Kidney epithelial cell (primary cell): ENCODE measurements at regions not wholly inside any gene's neighbourhood (a gene's known extent, or its start where the extent isn't known, plus 50 kb on each side); places are given as distances from the start of the nearest gene placed in this dataset.

Experiments used
- DNase-seq: peaks from one replicate; pipeline ENCODE4 v3.0.0-alpha.2; 2010; ENCODE audit warnings: low read depth
- H3K27me3 ChIP-seq: 2 replicates; pipeline ENCODE4 v1.6.0; 2011; ENCODE audit warnings: low read length; ENCODE audit not compliant: control insufficient read depth, insufficient read depth
- H3K36me3 ChIP-seq: 2 replicates; pipeline ENCODE4 v1.5.1; 2011; ENCODE audit warnings: low read length; ENCODE audit not compliant: control insufficient read depth, insufficient read depth
- H3K4me3 ChIP-seq: 2 replicates; pipeline ENCODE4 v1.5.1; 2011; ENCODE audit warnings: low read depth, mild to moderate bottlenecking, control low read depth, low read length
- TF ChIP-seq, protein P1 (sequence below): IDR thresholded peaks from 2 replicates; pipeline ENCODE4 v1.5.1; 2011; ENCODE audit warnings: mild to moderate bottlenecking, moderate library complexity, low read length, control low read depth, inconsistent platforms; ENCODE audit not compliant: insufficient read depth, poor library complexity, severe bottlenecking

DNA sequence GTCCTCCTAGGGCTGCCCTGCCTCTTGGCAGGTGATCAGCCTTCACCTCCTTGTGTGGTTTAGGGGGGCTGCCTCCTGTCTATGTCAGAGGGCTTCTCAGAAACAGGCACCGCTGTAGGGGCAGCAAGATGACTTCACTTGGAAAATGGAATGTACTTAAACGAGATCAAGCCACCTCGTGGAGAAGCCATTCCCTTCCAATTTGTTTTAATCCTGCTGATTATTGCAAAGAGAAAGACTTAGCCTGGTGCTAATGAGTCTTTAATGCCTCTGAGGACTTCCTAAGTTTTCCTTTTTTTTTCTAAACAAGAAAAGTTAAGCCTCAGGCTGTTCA is 62.3 kb upstream of the RFLNA start:
- TF ChIP-seq, protein P1, sequence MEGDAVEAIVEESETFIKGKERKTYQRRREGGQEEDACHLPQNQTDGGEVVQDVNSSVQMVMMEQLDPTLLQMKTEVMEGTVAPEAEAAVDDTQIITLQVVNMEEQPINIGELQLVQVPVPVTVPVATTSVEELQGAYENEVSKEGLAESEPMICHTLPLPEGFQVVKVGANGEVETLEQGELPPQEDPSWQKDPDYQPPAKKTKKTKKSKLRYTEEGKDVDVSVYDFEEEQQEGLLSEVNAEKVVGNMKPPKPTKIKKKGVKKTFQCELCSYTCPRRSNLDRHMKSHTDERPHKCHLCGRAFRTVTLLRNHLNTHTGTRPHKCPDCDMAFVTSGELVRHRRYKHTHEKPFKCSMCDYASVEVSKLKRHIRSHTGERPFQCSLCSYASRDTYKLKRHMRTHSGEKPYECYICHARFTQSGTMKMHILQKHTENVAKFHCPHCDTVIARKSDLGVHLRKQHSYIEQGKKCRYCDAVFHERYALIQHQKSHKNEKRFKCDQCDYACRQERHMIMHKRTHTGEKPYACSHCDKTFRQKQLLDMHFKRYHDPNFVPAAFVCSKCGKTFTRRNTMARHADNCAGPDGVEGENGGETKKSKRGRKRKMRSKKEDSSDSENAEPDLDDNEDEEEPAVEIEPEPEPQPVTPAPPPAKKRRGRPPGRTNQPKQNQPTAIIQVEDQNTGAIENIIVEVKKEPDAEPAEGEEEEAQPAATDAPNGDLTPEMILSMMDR, result peak; percentile 10
- H3K27me3 ChIP-seq, result no peaks in the 10 kb centered on the region
- no peaks in the 10 kb centered on the region for H3K36me3 ChIP-seq
- no peak for DNase-seq
- H3K4me3 ChIP-seq, result no peak overlapping the region

DNA sequence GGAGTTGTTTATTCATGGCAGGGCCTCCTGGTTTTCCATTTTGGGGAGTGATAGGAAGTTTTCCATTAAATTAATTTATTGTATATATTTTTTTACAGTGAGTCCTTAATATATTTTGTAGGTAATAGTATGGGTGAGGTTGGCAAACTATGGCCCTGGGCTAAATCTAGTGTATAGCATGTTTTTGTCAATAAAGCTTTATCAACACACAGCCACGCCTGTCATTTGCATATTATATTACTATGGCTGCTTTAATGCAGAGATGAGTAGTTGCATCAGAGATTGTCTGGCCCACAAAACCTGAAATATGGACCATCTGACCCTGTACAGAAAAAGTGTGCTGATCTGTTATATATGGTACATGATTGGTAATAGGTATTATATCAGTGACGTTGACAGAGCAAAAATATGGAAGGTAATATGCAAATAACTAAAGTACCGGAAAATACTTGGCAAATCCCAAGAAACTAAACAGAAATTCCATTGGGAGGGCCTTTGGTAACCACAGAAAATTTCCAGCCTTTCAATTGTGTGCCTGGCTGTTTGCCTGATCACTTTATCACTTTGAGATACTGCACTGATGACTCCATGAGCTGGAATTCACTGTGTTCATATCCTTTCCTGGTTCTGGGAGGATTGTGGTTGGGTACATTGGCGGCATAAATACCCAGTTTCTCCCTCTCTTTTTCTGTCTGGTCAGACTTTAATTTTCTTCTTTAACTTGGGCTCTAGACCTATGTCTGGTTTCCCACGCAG is 61.7 kb upstream of the RFLNA start:
- TF ChIP-seq, protein P1, result no peak
- DNase-seq, result peak; percentile 83
- H3K27me3 ChIP-seq, result no peaks in the 10 kb centered on the region
- no peaks in the 10 kb centered on the region for H3K36me3 ChIP-seq
- no peak overlapping the region for H3K4me3 ChIP-seq

DNA sequence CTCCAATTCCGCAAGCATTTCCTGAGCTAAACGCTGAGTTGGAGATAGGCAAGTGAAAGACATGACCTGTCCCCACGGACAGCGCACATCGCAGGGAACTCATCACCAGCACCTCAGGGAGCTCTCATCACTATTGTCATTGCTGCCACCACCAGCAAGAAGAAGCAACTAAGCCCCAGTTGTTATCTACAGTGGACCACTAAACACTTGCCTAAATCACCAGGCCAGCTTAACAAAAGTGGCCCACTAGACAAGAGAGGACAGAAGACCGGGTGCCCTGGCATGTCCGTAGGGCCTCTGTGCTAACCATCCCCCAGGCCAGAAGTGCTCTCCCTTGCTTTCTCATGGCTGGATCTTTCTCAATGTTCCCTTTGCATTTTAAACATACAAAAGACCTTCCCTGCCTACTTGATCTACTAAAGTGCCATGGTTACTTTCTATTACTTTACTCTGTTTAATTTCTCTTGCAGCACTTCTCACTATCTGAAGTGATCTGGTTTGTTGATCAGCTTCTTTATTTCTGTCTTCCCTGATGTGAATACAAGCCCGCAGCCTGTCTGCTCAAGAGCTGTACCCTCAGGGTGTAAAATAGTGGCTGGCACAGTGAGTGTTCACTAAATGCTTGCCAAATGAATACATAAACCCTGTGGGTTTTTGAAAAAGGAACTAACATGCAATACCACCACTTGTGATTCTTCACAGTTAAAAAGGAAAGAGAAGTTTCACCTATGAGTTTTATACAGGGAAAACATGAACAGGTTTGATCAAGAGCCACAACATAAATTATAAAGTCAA is 60.9 kb upstream of the RFLNA start:
- H3K4me3 ChIP-seq, result no peak overlapping the region
- no peaks in the 10 kb centered on the region for H3K36me3 ChIP-seq
- TF ChIP-seq, protein P1, result no peak
- H3K27me3 ChIP-seq, result no peaks in the 10 kb centered on the region
- DNase-seq, result no peak

DNA sequence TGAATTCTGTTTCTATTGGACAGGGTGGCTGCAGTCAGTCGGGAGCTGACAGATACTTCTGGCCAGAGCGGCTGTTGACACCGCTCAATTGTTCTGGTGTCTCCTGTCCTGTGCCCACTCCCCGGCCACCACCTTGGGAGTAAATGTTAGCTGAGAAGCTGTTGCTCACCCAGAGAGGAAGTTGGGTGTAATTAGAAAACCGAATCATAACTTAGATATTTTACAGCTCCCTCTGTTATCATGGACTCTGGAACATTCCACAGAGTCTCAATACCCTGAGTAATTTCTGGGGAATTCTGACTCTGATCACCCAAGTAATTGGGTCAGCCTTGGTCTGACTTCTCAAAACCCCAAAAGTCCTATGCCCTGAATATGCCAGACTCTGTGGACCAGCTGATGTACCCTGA is 58.3 kb upstream of the RFLNA start:
- DNase-seq, result peak; percentile 51
- TF ChIP-seq, protein P1, result no peak
- H3K36me3 ChIP-seq, result no peaks in the 10 kb centered on the region
- H3K27me3 ChIP-seq, result no peaks in the 10 kb centered on the region
- no peak overlapping the region for H3K4me3 ChIP-seq

DNA sequence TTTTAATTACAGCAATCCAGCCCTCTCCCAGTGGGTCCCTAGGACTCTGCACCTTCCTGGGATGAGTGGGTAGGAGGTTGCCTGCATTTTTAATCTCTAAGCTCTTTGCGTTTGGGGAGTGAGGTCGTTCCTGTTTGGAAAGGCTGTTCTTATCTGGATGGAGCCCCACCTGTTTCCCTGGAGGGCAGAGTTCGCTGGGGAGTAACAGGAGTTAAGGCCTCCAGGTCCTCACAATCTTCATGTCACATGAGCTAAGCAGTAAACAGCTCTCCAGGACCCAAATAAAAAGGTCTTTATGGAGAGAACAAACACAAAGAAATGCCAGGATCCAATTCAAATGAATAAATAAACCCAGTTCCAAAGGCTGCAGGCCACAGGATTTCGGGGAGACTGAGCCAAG is 56.0 kb upstream of the RFLNA start:
- Histone ChIP-seq H3K27me3 (no peaks in the 10 kb centered on the region), H3K4me3 (no peak overlapping the region), H3K36me3 (no peaks in the 10 kb centered on the region)
- TF ChIP-seq, protein P1, result no peak
- DNase-seq, result no peak
